Skin epidermis (tissue), 12 donors: ENCODE measurements at regions not wholly inside any gene's neighbourhood (a gene's known extent, or its start where the extent isn't known, plus 50 kb on each side); places are given as distances from the start of the nearest gene placed in this dataset.
A peak's percentile ranks its signal among the peaks of the same experiment; 100 is the strongest.

Source experiments
- H3K27ac ChIP-seq, 21 experiments: fragments of 200-600 bp; sonication (generic) in 11 of 21; one replicate each; pipeline ENCODE4 v1.5.0; 2020; ENCODE audit warnings: mild to moderate bottlenecking in 3 of 21, inconsistent platforms in 2 of 21, moderate library complexity in 2 of 21
- H3K4me3 ChIP-seq, 7 experiments: fragments of 200-600 bp; sonication (generic) in 2 of 7; one replicate each; pipeline ENCODE4 v1.5.0; 2020; ENCODE audit warnings: inconsistent platforms in 2 of 7, mild to moderate bottlenecking in 2 of 7, moderate library complexity in 1 of 7

DNA sequence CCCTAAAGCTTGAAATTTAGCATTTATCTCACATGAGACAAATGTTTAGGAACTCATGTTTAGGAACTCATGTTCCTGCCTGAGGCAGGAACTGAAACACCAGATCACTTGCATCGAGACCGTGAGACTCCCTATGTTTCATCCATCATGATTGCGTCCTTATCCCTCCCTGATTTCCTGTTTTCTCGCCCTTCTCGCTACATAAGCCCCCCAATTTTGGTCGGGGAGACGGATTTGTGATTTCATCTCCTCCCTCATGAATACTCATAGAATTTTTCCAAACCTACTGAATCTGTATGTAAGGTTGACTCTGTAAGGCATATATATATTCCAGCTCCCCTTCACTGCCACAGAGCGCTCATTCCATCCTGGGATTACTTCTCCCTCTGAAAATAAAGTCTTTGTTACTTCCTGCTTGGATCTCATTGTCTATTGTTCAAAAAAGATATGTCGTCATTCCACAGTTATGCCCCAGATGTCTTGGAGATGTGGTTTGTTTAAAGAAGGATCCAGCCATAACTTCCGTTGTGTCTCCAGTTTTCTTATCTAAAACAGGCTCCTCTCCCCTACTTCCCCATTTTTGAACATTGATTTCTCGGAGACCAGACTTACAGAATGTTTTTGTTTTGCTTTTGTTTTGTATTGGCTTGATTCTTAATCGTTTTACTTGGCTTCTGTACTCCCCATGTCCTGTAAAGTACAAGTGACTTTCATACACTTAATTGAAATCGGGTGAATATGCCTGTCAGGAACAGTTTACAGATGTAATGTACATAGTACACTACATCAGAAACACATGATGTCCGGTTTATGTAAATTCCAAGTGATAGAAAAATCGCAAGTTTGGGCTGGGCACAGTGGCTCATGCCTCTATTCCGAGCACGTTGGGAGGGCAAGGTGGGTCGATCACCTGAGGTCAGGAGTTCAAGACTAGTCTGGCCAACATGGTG, 118.7 kb downstream of the HFE start:
- H3K27ac ChIP-seq: peak overlapping the region in 20 of 21 experiments; percentile 72 to 95 (median 87)
- H3K4me3 ChIP-seq: peak overlapping the region; percentile 44 to 60 (median 59)

DNA sequence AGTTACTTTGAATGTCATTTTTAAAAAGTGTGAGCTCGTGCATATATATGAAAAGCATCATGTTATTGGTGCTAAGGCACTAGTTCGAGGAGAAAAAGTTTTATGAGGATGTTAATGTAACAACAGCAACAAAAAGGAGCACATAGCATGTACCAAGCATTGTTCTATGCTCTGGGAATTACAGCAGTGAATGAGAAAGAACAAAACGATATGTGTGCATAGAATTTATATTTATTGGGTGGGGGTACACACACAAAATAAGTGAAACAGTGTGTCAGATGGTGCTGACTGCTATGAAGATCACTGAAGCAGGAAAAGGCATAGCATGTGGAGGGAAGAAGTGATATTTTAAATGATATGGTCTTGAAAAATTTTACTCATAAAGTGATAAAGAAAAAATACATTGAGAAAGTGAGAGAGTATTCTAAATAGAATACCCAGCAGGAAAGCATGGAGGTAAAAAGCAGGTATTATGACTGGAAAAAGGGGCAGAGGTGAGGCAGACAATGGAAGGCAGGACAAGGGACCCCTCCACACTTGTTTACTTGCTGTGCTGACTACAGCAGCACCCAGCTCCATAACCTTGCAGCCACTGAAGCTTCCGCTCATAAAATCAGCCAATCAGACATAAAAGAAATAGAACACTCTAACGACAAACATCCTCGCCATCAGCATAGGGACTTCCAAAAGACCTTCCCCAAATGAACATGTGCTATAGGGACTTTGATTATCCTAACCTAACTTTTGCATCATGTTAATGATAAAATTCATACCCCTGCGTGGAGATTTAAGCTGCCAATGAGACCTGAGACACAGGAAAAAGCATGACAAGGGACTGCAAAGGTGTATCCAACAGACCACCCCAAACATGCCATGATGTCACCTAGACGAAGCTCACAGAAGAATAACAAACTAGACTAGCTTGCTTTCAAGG, 119.9 kb downstream of the HFE start:
- no peak overlapping the region for H3K4me3 ChIP-seq
- H3K27ac ChIP-seq: peak overlapping the region in 2 of 21 experiments; percentile 85 to 95

DNA sequence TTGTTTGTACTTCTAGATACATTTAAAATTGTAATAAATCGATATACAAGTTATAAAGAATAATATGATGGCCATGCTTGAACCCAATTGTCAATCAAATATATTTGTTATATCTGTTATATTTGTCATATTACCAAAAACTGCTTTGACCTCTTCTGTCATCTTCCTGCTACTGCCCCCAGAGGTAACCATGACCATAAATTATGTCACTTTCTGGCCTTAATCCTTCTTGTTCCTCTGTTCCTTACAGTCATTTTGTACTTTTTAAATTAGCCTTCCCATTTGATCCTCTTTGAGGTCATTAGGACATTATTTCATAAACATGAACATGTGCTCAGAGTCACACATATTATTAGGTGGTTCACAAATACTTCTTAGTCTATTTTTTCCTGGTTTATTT, 124.7 kb downstream of the HFE start:
- Histone ChIP-seq H3K27ac (no peak overlapping the region), H3K4me3 (no peak overlapping the region)

DNA sequence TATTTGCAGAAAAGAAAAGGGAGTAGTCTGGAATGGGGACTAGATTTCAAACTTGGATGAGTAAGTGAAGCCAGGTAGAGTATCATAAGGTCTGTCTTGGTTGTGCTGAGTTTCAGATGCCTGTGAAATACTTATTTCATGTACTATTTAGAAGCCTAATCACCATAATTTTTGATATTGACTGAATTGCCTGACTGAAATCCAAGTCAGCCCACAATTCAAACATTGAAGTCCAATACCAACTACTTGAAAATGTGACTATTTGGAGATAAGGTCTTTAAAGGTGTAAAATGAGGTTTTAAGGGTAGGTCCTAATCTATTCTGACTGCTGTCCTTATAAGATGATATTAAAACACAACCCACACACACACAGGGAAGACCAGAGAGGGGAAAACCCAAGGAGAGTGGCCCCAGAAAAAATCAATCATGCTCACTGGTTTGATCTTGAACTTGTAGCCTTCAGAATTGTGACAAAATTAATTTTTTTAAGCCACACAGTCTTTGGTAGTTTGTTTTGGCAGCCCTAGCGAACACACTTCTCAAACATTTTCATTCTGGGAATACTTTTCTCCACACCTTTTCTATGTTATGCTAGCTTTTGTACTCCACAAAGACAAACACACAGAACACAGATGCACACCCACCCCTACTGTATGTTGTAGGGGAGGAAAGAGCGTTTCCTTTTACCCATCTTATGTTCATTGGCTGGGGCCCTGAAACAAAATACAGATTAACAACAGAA, 126.3 kb downstream of the HFE start:
- Histone ChIP-seq H3K4me3 (no peak overlapping the region), H3K27ac (no peak overlapping the region)

DNA sequence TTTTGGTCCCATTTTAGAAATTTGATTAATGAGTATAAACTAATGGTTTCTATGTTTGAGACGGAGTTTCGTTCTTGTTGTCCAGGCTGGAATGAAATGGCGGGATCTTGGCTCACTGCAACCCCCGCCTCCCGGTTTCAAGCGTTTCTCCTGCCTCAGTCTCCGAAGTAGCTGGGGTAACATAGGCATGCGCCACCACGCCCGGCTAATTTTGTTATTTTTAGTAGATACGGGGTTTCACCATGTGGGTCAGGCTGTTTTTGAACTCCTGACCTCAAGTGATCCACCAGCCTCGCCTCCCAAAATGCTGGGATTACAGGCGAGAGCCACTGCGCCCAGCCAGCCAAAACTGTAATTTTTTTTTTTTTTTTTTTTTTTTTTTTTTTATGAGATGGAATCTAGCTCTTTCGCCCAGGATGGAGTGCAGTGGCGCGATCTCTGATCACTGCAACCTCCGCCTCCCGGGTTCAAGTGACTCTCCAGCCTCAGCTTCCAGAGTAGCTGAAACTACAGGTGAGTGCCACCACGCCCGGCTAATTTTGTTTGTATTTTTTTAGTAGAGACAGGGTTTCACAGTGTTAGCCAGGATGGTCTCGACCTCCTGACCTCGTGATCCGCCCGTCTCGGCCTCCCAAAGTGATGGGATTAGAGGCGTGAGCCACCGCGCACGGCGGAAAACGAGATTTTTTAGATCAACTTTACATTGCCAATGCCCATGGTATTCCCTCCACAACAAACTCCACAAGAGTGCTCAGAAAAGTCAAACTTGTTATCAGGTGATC, 127.8 kb downstream of the HFE start:
- peak overlapping the region; percentile 18 to 61 (median 29) for H3K4me3 ChIP-seq
- peak overlapping the region in 6 of 21 experiments; percentile 63 to 93 (median 72) for H3K27ac ChIP-seq

DNA sequence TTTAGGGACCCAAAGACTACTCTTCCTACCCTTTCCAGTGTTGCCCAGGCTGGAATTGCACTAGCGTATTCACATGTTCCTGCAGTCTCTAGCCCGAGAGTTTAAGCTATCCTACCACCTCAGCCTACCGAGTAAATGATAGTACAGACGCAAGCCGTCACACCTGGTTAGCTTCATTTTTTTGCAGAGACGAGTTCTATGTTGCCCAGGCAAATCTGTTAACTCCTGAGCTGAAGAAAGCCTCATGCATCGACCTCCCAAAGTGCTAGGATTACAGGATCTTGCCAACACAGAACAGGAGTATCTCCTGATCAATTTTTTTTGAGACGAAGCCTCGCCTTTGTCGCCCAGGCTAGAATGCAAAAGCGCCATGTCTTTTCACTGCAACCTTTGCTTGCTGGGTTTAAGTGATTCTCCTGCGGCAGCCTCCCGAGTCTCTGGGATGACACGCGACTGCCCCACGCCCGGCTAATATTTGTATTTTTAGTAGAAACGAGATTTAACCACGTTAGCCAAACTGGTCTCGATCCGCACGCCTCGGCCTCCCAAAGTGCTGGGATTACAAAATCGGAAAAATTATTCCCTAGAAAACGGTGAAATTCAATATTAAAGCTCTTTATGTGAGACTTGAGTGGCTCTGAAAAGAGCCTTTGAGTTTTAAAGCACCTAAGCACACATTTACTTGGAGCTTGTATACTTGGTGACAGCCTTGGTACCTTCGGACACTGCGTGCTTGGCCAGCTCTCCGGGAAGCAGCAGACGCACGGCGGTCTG, 128.5 kb downstream of the HFE start:
- Histone ChIP-seq H3K27ac (peak overlapping the region in 20 of 21 experiments; percentile 17 to 93 (median 68)), H3K4me3 (peak overlapping the region; percentile 18 to 61 (median 29))

DNA sequence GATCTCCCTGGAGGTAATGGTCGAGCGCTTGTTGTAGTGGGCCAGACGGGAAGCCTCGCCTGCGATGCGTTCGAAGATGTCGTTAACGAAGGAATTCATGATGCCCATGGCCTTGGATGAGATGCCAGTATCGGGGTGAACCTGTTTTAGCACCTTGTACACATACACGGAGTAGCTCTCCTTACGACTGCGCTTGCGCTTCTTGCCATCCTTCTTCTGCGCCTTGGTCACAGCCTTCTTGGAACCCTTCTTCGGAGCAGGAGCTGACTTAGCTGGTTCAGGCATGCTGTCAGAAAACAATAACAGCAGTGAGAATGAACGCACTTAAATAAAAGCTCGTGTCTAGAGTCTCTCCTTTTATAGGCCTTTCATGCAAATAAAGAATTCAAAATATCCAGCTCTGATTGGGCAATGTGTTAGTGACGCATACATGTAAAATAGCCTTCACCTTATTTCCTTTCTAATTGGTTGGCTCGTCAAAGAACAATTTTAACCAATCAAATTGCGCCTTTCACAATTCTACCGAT, 129.2 kb downstream of the HFE start:
- Histone ChIP-seq H3K27ac (peak overlapping the region in 20 of 21 experiments; percentile 17 to 93 (median 78)), H3K4me3 (peak overlapping the region; percentile 38 to 61 (median 47))

DNA sequence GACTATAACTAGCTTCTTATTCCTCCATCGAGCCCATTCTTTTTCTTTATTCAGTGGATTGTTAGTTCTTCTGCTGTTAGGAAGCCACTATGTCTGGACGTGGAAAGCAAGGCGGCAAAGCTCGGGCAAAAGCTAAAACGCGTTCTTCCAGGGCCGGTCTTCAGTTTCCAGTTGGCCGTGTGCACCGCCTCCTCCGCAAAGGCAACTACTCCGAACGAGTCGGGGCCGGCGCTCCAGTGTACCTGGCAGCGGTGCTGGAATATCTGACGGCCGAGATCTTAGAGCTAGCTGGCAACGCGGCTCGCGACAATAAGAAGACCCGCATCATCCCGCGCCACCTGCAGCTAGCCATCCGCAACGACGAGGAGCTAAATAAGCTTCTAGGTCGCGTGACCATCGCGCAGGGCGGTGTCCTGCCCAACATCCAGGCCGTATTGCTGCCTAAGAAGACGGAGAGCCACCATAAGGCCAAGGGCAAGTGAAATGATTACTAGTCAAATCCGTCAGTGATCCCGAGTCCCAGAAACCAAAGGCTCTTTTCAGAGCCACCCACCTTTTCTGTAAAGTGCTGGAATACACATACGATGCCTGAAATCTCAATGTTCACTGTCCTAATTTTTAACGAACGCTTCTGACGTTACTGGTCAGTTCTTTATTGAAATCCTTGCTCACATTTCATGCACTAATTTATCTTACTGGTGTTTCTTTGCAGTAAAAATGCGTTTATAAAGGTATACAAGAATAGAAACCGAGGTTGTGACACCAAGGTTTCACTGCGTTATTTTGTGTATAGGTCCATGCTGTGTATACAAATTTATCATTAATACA, 129.9 kb downstream of the HFE start:
- H3K27ac ChIP-seq: peak overlapping the region in 20 of 21 experiments; percentile 52 to 93 (median 78)
- peak overlapping the region; percentile 38 to 61 (median 47) for H3K4me3 ChIP-seq

DNA sequence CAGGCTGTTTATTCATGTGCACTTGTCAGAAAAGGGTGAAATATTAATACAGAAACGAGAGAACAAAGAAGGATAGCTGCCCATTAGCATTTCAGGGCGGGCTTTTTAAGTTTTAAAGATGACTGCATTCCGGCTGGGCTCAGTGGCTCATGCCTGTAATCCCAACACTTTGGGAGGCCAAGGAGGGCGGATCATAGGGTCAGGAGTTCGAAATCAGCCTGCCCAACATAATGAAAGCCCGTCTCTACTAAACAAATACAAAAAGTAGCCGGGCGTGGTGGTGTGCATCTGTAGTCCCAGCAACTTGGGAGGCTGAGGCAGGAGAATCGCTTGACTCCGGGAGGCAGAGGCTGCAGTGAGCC, 130.5 kb downstream of the HFE start:
- H3K4me3 ChIP-seq: peak overlapping the region in 5 of 7 experiments; percentile 38 to 61 (median 47)
- peak overlapping the region in 16 of 21 experiments; percentile 52 to 93 (median 80) for H3K27ac ChIP-seq

DNA sequence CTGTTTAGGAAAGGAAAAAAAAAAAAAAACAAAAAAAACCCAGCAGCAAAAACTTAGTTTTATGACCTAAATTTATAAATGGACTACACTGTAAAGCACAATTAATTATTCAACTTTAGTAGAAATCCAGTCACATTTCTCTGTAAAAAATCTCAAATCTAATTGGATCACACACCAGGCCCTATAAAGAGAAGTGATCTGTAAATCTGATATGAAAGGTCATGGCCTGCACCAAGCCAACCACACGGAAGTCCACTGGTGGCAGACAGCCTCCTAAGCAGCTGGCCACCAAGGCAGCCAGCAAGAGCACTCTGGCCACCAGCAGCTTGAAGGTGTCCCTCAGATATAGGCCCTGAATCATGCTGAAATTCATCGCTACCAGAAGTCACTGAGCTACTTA, 131.6 kb downstream of the HFE start:
- H3K27ac ChIP-seq: no peak overlapping the region
- H3K4me3 ChIP-seq: no peak overlapping the region

DNA sequence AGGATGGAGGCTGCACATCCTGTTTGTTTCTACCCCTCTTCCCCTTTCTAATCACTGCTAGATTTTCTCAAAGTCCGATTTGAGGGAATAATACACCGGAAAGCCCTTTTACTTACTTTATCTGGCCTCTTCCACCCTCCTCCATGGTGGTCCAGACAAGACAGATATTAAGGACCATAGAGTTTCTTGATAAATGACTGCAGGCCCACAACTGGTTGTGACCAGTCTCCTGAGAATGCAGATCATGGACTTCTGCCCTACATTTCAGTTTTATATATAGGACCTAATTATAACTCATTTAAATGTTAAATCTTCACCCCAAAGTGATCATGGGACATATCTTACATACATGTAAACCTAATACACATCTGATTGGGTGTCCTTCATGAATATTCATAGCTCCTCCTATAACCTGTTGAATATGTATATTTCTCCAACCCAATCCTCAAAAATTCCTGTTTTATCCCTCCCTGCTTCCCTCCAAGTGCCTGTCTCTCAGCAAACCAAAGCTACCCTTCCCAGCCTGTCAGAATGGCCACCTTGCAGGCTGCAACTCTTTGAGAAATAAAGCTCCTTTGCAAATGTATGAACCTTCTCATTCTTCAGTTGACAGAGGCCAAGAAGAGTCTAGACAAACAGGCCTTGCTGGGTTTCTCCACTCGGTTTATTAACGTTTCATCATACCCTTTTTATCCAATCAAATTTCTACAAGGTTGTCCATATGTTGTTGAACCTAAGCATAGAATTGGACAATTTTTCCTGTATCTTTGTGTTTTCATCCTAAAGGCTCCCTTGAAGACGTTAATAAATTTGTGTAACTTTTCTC, 133.1 kb downstream of the HFE start:
- Histone ChIP-seq H3K27ac (no peak overlapping the region), H3K4me3 (no peak overlapping the region)

DNA sequence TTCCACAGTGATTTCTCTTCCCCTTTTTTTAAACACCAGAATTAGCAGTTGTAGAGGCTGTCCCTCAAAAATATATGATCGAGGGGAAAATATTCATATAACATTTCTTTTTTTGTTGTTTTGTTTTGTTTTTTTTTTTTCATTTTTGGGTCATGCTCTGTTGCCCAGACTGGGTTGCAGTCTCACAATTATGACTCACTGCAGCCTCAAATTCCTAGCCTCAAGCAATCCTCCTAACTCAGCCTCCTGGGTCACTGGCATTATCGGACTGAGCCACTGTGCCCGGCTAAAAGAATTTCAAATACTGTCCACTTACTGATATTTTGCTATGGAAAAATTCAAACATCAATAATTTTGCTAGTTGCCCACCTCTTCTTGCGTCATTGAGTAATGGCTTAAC, 134.0 kb downstream of the HFE start:
- no peak overlapping the region for H3K4me3 ChIP-seq
- H3K27ac ChIP-seq: no peak overlapping the region

DNA sequence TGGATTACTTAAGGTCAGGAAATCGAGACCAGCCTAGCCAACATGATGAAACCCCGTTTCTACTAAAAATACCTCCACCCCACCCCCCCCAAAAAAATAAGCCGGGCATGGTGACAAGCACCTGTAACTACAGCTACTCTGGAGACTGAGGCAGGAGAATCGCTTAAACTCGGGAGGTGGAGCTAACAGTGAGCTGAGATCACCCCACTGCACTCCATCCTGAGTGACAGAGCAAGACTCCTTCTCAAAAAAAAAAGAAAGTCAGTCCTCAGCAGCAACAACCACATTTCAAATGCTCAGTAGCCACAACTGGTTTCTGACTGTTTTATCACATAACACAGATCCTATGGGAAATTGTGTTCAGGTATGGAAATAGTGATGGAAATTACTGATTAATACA, 135.3 kb downstream of the HFE start:
- H3K4me3 ChIP-seq: no peak overlapping the region
- peak overlapping the region in 3 of 21 experiments; percentile 7 to 89 (median 64) for H3K27ac ChIP-seq

DNA sequence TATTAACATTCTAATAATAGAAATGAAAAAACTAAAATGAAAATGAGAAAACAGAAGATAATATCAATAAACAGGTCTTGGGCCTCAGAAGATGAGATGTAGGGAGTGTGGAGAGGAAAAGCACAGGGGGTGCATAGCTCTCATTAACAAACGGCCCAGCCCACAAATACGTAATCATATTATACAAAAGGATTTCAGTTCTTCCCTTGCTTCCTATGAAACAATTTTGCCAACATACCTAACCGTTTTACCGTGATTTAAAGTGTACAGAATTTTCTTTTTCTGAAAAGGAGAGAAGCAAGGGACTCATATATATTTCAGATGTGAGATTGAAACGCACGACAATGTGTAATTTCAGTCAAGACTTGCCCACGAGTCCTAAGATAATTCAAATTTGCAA, 136.0 kb downstream of the HFE start:
- Histone ChIP-seq H3K4me3 (peak overlapping the region; percentile 31 to 56 (median 40)), H3K27ac (peak overlapping the region in 17 of 21 experiments; percentile 26 to 95 (median 75))

DNA sequence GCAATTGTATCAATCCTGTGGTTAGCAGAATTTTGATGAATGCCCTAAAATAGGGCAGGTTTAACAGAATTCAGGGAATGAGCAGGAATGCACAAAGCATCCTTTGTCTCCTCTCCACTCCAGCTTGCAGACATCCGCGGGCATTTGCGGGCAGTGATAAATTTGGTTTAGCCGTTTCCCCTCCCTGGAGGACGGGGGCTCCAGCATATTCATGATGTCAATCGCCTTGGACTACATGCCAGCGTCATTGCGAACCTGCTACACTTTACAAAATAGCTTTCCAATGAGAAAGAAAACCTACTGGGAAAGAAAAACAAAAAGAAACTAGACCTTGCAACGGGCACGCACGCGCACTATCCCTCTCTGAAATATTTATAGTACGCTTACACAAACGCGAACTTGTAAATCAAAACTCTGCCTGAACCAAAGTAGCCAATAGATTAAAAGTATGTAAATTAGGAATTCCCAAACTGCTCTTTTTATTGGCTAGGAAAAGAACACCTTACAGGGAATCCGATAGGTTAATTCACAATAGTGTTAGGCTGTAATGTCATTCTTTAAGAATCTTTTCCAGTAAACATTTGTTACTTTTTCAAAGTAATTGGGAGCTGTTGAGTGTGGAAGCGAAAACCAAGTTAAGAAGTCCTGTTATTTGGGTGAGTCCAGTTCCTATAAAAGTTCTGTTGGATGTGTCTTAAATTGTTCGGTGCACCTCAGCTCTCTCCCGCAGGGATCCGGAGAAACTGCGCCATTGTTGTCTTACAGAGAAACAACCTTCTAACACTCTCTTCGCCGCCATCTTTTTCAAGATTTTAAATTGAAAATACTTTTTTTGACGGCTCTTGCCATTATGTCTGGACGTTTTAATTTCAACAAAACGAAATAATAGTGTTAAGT, 136.7 kb downstream of the HFE start:
- Histone ChIP-seq H3K4me3 (peak overlapping the region; percentile 31 to 56 (median 40)), H3K27ac (peak overlapping the region in 20 of 21 experiments; percentile 61 to 95 (median 85))
